GM12878 (cell line): ENCODE measurements at regions not wholly inside any gene's neighbourhood (a gene's known extent, or its start where the extent isn't known, plus 50 kb on each side); places are given as distances from the start of the nearest gene placed in this dataset.

Experiments used
- ATAC-seq: fragments of 200-7000 bp; cut with Tn5 transposase; 3 replicates; pipeline ENCODE4 v1.9.1; 2020; ENCODE audit warnings: mild to moderate bottlenecking, moderate library complexity
- BruUV-seq: library from RNA; stranded (reverse); fragments of 400-500 nt; replicated peaks from 2 replicates; lab custom pipeline; 2021; lab: Mats Ljungman, UMichigan
- CTCF ChIA-PET: fragments of 300-600 bp; sonication (Branson Sonifier 250); formaldehyde crosslinking; extraction: SDS; loops from one replicate; lab custom pipeline; 2021; ENCODE audit warnings: inconsistent platforms; lab: Yijun Ruan, JAX
- POLR2A ChIA-PET: fragments of 350-600 bp; formaldehyde crosslinking; extraction: SDS; loops from one replicate; lab custom pipeline; 2021; ENCODE audit warnings: inconsistent platforms; lab: Charles Lee
- RAD21 ChIA-PET: fragments of 300-600 bp; sonication (Branson Sonifier 250); formaldehyde crosslinking; loops from one replicate; lab custom pipeline; 2023; ENCODE audit warnings: antibody characterized with exemption; ENCODE audit not compliant: unreplicated experiment; lab: Charles Lee
- SMC1A ChIA-PET: fragments of 300-600 bp; sonication (Branson Sonifier 250); formaldehyde crosslinking; loops from one replicate; lab custom pipeline; 2023; ENCODE audit not compliant: unreplicated experiment, uncharacterized antibody; lab: Charles Lee
- DNase-seq: peaks from one replicate; pipeline ENCODE4 v3.0.0-alpha.2; 2011; ENCODE audit warnings: low read depth, low spot score
- FAIRE-seq: peaks from 3 replicates; lab custom pipeline; 2011; peaks lifted over from hg19 to GRCh38; lab: Jason Lieb, UNC
- H2AFZ ChIP-seq: 2 replicates; pipeline ENCODE4 v1.6.0; 2011; ENCODE audit warnings: low read depth, low read length, control low read depth; ENCODE audit not compliant: control insufficient read depth
- H3K27ac ChIP-seq: 2 replicates; pipeline ENCODE4 v1.5.1; 2011; ENCODE audit warnings: control low read depth; ENCODE audit not compliant: control insufficient read depth, insufficient read depth
- H3K27me3 ChIP-seq, 2 experiments: replicated peaks in 1 of 2; 2 replicates each; pipeline versions ENCODE4 v1.6.0 to v1.6.1; 2011; ENCODE audit warnings: low read length in 1 of 2; ENCODE audit not compliant: control insufficient read depth in 2 of 2, insufficient read depth in 2 of 2
- H3K36me3 ChIP-seq, 2 experiments: 2 replicates each; pipeline ENCODE4 v1.5.1; 2011; ENCODE audit warnings: low read length in 1 of 2; ENCODE audit not compliant: control insufficient read depth in 2 of 2, insufficient read depth in 2 of 2
- H3K4me1 ChIP-seq: 2 replicates; pipeline ENCODE4 v1.6.1; 2011; ENCODE audit warnings: mild to moderate bottlenecking, low read length, moderate library complexity, mixed read lengths; ENCODE audit not compliant: control insufficient read depth, insufficient read depth
- H3K4me2 ChIP-seq: 2 replicates; pipeline ENCODE4 v1.6.0; 2011; ENCODE audit warnings: control low read depth; ENCODE audit not compliant: control insufficient read depth, insufficient read depth
- H3K4me3 ChIP-seq: fragments of 200-600 bp; sonication (generic); 2 replicates; pipeline ENCODE4 v1.5.1; 2016
- H3K79me2 ChIP-seq: 2 replicates; pipeline ENCODE4 v1.6.0; 2011; ENCODE audit warnings: low read length; ENCODE audit not compliant: control insufficient read depth, insufficient read depth
- H3K9ac ChIP-seq: 2 replicates; pipeline ENCODE4 v1.8.0; 2011; ENCODE audit warnings: low read length, control low read depth, mixed read lengths; ENCODE audit not compliant: control insufficient read depth, insufficient read depth
- H3K9me3 ChIP-seq: replicated peaks from 3 replicates; pipeline ENCODE4 v1.5.1; 2011; ENCODE audit warnings: mild to moderate bottlenecking, low read length; ENCODE audit not compliant: control insufficient read depth, insufficient read depth
- H4K20me1 ChIP-seq: 2 replicates; pipeline ENCODE4 v1.6.0; 2011; ENCODE audit not compliant: control insufficient read depth, insufficient read depth
- ATF7 ChIP-seq: fragments of 450-650 bp; IDR thresholded peaks from 2 replicates; pipeline ENCODE4 v1.6.1; 2016; ENCODE audit warnings: low read depth, mild to moderate bottlenecking
- CBFB ChIP-seq: IDR thresholded peaks from 2 replicates; pipeline ENCODE4 v1.6.1; 2016; ENCODE audit warnings: antibody characterized with exemption, low read depth
- IKZF2 ChIP-seq, 2 experiments: fragments of 450-650 bp; IDR thresholded peaks; 2 replicates each; pipeline ENCODE4 v1.6.1; 2017; ENCODE audit warnings: mild to moderate bottlenecking in 2 of 2, moderate library complexity in 2 of 2
- KAT2A ChIP-seq: conservative IDR thresholded peaks from 2 replicates; pipeline ENCODE4 v1.6.1; 2011; ENCODE audit warnings: low read depth, low read length; ENCODE audit not compliant: control insufficient read depth
- MTA3 ChIP-seq: IDR thresholded peaks from 2 replicates; pipeline ENCODE4 v1.6.1; 2012; ENCODE audit warnings: low read length, inconsistent platforms, borderline replicate concordance
- NBN ChIP-seq: fragments of 450-650 bp; IDR thresholded peaks from 2 replicates; pipeline ENCODE4 v1.6.1; 2016
- NR2C1 ChIP-seq: fragments of 450-650 bp; IDR thresholded peaks from 2 replicates; pipeline ENCODE4 v1.6.1; 2017; ENCODE audit warnings: antibody characterized with exemption, mild to moderate bottlenecking, moderate library complexity
- NR2F1 ChIP-seq: fragments of 450-650 bp; conservative IDR thresholded peaks from 2 replicates; pipeline ENCODE4 v1.6.1; 2017; ENCODE audit warnings: mild to moderate bottlenecking
- PML ChIP-seq: IDR thresholded peaks from 2 replicates; pipeline ENCODE4 v1.6.1; 2012; ENCODE audit warnings: low read length, inconsistent platforms
- RB1 ChIP-seq: fragments of 450-650 bp; formaldehyde crosslinking; IDR thresholded peaks from 2 replicates; pipeline ENCODE4 v1.6.1; 2017; ENCODE audit warnings: mild to moderate bottlenecking, borderline replicate concordance
- STAT1 ChIP-seq: fragments of 450-650 bp; conservative IDR thresholded peaks from 2 replicates; pipeline ENCODE4 v1.6.1; 2014; ENCODE audit warnings: antibody characterized with exemption, mild to moderate bottlenecking
- STAT3 ChIP-seq: IDR thresholded peaks from 2 replicates; pipeline ENCODE4 v1.6.1; 2011; ENCODE audit warnings: low read depth, low read length, improper control_type of control experiment
- SUZ12 ChIP-seq: fragments of 200-600 bp; sonication (generic); IDR thresholded peaks from one replicate; pipeline ENCODE4 v1.6.1; 2018; ENCODE audit warnings: antibody characterized with exemption, mild to moderate bottlenecking; ENCODE audit not compliant: unreplicated experiment
- WRNIP1 ChIP-seq: IDR thresholded peaks from 2 replicates; pipeline ENCODE4 v1.6.1; 2011; ENCODE audit warnings: low read depth, low read length, improper control_type of control experiment, borderline replicate concordance
- WGBS: methylation state at CpG from one replicate; pipeline ENCODE4 v1.1.6; 2016; ENCODE audit warnings: low lambda C conversion rate; ENCODE audit not compliant: insufficient replicate concordance, insufficient coverage; ENCODE audit errors: missing lambda C conversion rate; 5-methylcytosine and 5-hydroxymethylcytosine counted together
- in situ Hi-C: fragments of 300-500 bp; cut with MboI; formaldehyde crosslinking; loops from 9 replicates; pipeline ENCODE4 v1.14.3; 2018; ENCODE audit warnings: mixed read lengths
- intact Hi-C: fragments of 100-400 bp; cut with micrococcal nuclease; formaldehyde crosslinking; loops from one replicate; pipeline ENCODE4 v1.14.2; 2022; ENCODE audit not compliant: unreplicated experiment
- TF ChIP-seq, protein P1 (sequence below): fragments of 450-650 bp; IDR thresholded peaks from 2 replicates; pipeline ENCODE4 v1.6.1; 2017; ENCODE audit warnings: mild to moderate bottlenecking, moderate library complexity
- TF ChIP-seq, protein P2 (sequence below): IDR thresholded peaks from 2 replicates; pipeline ENCODE4 v1.6.1; 2011; ENCODE audit warnings: mild to moderate bottlenecking, low read depth, low read length, moderate library complexity; ENCODE audit not compliant: insufficient replicate concordance
- TF ChIP-seq, protein P3 (sequence below): fragments of 450-650 bp; IDR thresholded peaks from 2 replicates; pipeline ENCODE4 v1.6.1; 2017; ENCODE audit warnings: low read depth, mild to moderate bottlenecking, moderate library complexity

DNA sequence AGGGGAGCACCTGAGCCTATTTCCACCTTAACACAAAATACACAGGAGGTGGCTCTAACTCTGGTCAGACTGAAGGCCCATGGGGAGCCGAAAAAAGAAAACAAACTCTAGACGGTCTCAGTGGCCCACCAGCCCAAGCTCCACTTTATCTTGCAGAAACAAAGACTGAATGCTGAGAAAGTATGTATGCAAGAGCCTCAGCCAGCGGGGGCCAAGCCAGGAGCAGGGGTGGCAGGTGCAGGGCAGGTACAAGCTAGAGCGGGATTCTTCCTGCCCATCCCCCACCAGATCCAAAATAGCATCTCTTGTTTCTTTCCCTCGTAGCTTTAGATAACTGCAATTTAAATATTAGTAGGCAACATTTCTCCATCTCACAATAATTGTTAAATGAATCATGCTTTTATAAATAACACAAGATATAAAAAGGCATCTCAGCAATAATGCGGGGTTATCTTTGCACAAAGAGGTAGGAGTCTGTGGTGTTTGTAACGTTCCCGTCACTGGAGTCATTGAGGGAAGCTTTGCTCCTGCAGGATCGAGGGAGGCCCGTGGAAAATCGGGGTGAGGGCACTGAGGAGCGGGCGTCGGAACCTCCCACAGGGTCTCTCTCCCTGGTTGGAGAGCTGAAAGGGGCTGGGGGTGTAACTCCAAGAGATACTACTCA is 418.0 kb downstream of the SHANK2 start (continued):
- TF ChIP-seq, protein P1, sequence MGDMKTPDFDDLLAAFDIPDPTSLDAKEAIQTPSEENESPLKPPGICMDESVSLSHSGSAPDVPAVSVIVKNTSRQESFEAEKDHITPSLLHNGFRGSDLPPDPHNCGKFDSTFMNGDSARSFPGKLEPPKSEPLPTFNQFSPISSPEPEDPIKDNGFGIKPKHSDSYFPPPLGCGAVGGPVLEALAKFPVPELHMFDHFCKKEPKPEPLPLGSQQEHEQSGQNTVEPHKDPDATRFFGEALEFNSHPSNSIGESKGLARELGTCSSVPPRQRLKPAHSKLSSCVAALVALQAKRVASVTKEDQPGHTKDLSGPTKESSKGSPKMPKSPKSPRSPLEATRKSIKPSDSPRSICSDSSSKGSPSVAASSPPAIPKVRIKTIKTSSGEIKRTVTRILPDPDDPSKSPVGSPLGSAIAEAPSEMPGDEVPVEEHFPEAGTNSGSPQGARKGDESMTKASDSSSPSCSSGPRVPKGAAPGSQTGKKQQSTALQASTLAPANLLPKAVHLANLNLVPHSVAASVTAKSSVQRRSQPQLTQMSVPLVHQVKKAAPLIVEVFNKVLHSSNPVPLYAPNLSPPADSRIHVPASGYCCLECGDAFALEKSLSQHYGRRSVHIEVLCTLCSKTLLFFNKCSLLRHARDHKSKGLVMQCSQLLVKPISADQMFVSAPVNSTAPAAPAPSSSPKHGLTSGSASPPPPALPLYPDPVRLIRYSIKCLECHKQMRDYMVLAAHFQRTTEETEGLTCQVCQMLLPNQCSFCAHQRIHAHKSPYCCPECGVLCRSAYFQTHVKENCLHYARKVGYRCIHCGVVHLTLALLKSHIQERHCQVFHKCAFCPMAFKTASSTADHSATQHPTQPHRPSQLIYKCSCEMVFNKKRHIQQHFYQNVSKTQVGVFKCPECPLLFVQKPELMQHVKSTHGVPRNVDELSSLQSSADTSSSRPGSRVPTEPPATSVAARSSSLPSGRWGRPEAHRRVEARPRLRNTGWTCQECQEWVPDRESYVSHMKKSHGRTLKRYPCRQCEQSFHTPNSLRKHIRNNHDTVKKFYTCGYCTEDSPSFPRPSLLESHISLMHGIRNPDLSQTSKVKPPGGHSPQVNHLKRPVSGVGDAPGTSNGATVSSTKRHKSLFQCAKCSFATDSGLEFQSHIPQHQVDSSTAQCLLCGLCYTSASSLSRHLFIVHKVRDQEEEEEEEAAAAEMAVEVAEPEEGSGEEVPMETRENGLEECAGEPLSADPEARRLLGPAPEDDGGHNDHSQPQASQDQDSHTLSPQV, result no peak
- TF ChIP-seq, all 136 proteins: peak for 0

DNA sequence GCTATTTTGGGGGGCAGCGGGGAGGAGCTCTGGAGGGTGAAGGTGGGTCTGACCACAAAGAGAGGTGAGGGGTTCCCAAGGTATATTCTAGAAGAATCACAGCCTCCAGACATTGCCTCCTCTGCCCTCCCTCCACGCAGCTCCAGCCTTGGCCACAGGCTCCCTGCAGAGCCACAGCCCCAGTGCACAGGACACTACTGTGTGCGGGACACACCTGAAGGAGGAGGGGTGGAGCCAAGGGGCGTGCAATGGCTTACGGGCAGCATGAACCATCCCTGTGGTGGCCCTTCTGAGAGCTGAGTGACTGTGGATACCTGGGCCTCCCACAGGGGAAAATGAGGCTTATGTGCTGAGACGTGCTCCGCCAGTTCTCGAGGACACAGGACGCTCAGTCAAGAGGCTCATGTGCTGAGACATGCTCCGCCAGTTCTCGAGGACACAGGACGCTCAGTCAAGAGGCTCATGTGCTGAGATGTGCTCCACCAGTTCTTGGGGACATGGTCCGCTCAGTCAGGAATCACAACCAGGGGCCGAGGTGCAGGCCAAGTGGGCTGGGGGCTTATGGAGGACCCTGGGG is 417.3 kb downstream of the SHANK2 start:
- ChIA-PET CTCF (no interaction called here), POLR2A (no interaction called here), SMC1A (no interaction called here), RAD21 (no interaction called here)
- Histone ChIP-seq H3K36me3 (no peaks in the 10 kb centered on the region), H3K27ac (no peak overlapping the region), H4K20me1 (no peaks in the 10 kb centered on the region), H3K4me2 (no peak overlapping the region), H3K4me1 (no peaks in the 10 kb centered on the region), H3K27me3 (no peaks in the 10 kb centered on the region; a peak in 1 of 4 replicates), H3K9ac (no peak overlapping the region), H2AFZ (no peak overlapping the region), H3K9me3 (no peaks in the 10 kb centered on the region; the same call in 2 of the 3 replicates), H3K4me3 (no peak overlapping the region), H3K79me2 (no peaks in the 10 kb centered on the region)
- DNase-seq, result no peak
- no TSS peak for BruUV-seq
- intact Hi-C loops (no loop called here), in situ Hi-C loops (no loop called here)
- ATAC-seq, result no peak
- no peak for FAIRE-seq
- 7% methylated on average over 14 of the region's 14 CpGs for WGBS
- TF ChIP-seq IKZF2 (IDR thresholded peaks at IDR 0.05), result no peak
- no peak for TF ChIP-seq MTA3
- TF ChIP-seq NBN, result no peak
- TF ChIP-seq STAT1, result no peak
- TF ChIP-seq PML, result no peak
- TF ChIP-seq, protein P2, sequence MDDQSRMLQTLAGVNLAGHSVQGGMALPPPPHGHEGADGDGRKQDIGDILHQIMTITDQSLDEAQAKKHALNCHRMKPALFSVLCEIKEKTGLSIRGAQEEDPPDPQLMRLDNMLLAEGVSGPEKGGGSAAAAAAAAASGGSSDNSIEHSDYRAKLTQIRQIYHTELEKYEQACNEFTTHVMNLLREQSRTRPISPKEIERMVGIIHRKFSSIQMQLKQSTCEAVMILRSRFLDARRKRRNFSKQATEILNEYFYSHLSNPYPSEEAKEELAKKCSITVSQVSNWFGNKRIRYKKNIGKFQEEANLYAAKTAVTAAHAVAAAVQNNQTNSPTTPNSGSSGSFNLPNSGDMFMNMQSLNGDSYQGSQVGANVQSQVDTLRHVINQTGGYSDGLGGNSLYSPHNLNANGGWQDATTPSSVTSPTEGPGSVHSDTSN, result no peak
- TF ChIP-seq, protein P3, sequence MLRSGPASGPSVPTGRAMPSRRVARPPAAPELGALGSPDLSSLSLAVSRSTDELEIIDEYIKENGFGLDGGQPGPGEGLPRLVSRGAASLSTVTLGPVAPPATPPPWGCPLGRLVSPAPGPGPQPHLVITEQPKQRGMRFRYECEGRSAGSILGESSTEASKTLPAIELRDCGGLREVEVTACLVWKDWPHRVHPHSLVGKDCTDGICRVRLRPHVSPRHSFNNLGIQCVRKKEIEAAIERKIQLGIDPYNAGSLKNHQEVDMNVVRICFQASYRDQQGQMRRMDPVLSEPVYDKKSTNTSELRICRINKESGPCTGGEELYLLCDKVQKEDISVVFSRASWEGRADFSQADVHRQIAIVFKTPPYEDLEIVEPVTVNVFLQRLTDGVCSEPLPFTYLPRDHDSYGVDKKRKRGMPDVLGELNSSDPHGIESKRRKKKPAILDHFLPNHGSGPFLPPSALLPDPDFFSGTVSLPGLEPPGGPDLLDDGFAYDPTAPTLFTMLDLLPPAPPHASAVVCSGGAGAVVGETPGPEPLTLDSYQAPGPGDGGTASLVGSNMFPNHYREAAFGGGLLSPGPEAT, result no peak
- no peak for TF ChIP-seq ATF7
- no peak for TF ChIP-seq SUZ12
- TF ChIP-seq WRNIP1, result no peak
- TF ChIP-seq RB1, result no peak
- no peak for TF ChIP-seq CBFB
- no peak for TF ChIP-seq NR2F1
- TF ChIP-seq NR2C1, result no peak
- no peak for TF ChIP-seq STAT3
- no peak for TF ChIP-seq KAT2A
